ENCODE measurements at regions not wholly inside any gene's neighbourhood (a gene's known extent, or its start where the extent isn't known, plus 50 kb on each side); places are given as distances from the start of the nearest gene placed in this dataset.
"Not testable (repeated sequence)": the region's sequence is repeated elsewhere in the genome, so short reads cannot be mapped to it uniquely, and the experiment has no call there.

DNA sequence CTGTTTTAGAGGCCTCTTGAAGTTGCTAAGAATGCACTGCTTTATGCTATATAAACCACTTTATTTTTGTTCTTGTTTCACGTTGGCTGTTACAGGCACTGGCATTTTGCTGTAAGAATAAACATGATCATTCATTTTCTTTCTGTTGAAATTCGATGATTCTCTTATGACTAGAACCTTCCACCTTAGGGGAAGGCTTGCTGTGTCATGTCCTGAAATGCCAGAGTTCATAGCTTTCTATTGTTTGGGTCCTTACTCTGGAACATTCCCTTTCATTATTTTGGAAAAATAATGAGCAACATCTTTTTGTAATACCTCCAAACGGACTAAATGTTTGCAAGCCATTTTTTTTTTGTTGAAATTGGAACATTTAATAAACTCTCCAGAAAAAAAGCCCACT lies 495.1 kb upstream of the POT1 start:
- no peaks in the 10 kb centered on the region for H3K27me3 ChIP-seq (replicated peaks; ENCODE audit: insufficient read depth)
- no peaks in the 10 kb centered on the region for H3F3A ChIP-seq (ENCODE audit: insufficient read depth)
- no peaks in the 10 kb centered on the region for H3K36me3 ChIP-seq (ENCODE audit: low read depth)
- H3K9me3 ChIP-seq (ENCODE audit: low read depth): no peaks in the 10 kb centered on the region
- H2AFZ ChIP-seq: no peak overlapping the region
- no peak for DNase-seq
- H3K4me3 ChIP-seq: no peak overlapping the region
- no peaks in the 10 kb centered on the region for H3K4me1 ChIP-seq (ENCODE audit: insufficient read depth)
- no peak overlapping the region for H3K27ac ChIP-seq
- H3K9me2 ChIP-seq (ENCODE audit: insufficient read depth): no peaks in the 10 kb centered on the region
- WGBS, 2 experiments (ENCODE audit: low coverage in 1 of 2, low lambda C conversion rate in 2 of 2, missing lambda C conversion rate in 2 of 2): 0 to 4% methylated on average over 3 of the region's 3 CpGs
- no peak for TF ChIP-seq EZH2phosphoT487 (IDR thresholded peaks at IDR 0.05; ENCODE audit: insufficient read depth, low read depth)
- TF ChIP-seq EZH2 (IDR thresholded peaks at IDR 0.05; ENCODE audit: insufficient read depth, poor library complexity, severe bottlenecking): no peak
- no peaks in the 10 kb centered on the region for H3K79me2 ChIP-seq (ENCODE audit: insufficient read depth)
- H3K4me2 ChIP-seq (ENCODE audit: unreplicated experiment): no peak overlapping the region
- in situ Hi-C loops (cut with MboI): no loop called here
- H3K9ac ChIP-seq: no peak overlapping the region
- no peaks in the 10 kb centered on the region for H4K20me1 ChIP-seq (ENCODE audit: insufficient read depth)

DNA sequence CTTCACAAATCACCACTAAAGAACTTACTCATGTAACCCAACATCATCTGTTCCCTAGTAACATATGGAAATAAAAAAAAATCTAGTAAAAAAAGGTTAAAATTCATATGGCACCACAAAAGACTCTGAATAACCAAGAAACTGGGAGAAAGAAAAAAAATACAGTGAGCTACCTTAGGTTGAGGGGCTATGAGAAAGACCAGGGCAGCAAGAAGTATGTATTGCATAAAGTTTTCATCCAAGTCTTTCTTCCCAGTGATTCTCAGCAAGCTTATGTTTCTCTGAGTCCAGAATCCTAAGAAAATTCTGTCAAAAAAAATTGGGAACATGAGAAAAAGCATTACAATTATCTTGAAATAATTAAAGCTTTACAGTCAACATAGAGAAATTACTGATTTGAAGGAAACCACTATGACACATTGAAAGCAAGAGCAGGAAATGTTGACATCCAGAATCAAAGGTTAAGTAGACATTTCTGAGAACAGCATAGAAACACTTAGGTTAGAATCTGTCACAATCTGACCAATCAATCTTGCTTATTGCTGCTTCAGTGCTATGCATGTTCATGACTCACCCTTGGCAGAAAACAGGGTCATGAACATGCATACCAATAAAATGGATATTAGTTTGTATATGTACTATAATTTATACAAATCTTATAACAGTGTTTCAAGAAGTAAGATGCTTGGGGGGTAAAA lies 494.0 kb upstream of the POT1 start:
- H3K79me2 ChIP-seq (ENCODE audit: insufficient read depth): no peaks in the 10 kb centered on the region
- no peak overlapping the region for H2AFZ ChIP-seq
- H3K4me3 ChIP-seq: no peak overlapping the region
- H3K27me3 ChIP-seq (replicated peaks; ENCODE audit: insufficient read depth): no peaks in the 10 kb centered on the region
- no peak for DNase-seq
- no peaks in the 10 kb centered on the region for H4K20me1 ChIP-seq (ENCODE audit: insufficient read depth)
- H3K4me1 ChIP-seq (ENCODE audit: insufficient read depth): no peaks in the 10 kb centered on the region
- no peaks in the 10 kb centered on the region for H3K9me3 ChIP-seq (ENCODE audit: low read depth)
- no peaks in the 10 kb centered on the region for H3F3A ChIP-seq (ENCODE audit: insufficient read depth)
- H3K9ac ChIP-seq: no peak overlapping the region
- H3K36me3 ChIP-seq (ENCODE audit: low read depth): no peaks in the 10 kb centered on the region
- TF ChIP-seq EZH2 (IDR thresholded peaks at IDR 0.05; ENCODE audit: insufficient read depth, poor library complexity, severe bottlenecking) (no peak), EZH2phosphoT487 (IDR thresholded peaks at IDR 0.05; ENCODE audit: insufficient read depth, low read depth) (no peak)
- no peaks in the 10 kb centered on the region for H3K9me2 ChIP-seq (ENCODE audit: insufficient read depth)
- no peak overlapping the region for H3K27ac ChIP-seq
- no peak overlapping the region for H3K4me2 ChIP-seq (ENCODE audit: unreplicated experiment)
- in situ Hi-C loops (cut with MboI): no loop called here

DNA sequence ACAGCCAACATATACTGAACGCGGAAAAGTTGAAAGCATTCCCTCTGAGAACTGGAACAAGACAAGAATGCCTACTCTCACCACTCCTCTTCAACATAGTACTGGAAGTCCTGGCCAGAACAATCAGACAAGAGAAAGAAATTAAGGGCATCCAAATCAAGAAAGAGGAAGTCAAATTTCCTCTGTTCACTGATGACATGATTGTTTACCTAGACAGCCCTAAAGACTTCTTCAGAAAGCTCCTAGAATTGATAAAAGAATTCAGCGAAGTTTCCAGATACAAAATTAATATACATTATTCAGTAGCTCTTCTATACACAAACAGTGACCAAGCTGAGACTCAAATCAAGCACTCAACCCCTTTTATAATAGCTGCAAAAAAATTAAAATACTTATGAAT lies 491.8 kb upstream of the POT1 start:
- 43 to 49% methylated on average over 3 of the region's 3 CpGs for WGBS, 2 experiments (ENCODE audit: low coverage in 1 of 2, low lambda C conversion rate in 2 of 2, missing lambda C conversion rate in 2 of 2)
- not testable (repeated sequence) for H3K4me2 ChIP-seq (ENCODE audit: unreplicated experiment); DNase-seq

DNA sequence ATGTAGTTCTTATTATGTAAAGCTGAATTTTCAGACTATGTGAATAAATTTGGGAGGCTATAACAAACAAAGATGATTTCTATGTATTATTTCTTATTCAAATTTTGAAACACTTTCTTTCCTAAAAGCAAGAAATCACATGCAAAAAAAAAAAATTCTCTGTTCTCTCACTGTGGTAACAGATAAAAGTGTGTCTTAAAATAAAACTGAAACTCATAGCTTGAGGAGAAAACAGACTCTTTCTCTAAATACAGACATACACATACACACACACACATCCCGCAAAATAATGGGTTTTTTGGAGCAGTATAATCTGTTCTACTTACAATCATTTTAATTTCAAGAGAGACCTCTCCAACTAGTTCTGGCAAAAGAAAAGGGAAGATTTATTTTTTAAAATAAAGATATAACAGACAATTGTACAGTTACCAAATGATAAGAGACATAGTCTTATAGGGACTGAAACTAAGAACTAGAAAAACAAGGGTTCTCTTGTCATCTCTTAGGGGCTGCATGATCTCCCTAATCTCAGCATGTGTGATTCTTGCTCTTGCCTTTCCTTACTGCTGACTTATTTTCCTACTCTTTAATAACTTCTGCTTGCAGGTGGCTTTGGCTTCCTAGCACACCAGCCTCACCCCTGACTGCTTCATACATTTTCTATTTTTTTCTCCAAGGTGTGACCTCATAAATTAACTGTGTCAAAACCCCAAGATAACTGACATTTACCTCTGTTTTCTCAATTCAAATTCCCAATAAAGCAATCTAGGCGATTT lies 483.5 kb upstream of the POT1 start:
- no peak overlapping the region for H3K9ac ChIP-seq
- TF ChIP-seq EZH2phosphoT487 (IDR thresholded peaks at IDR 0.05; ENCODE audit: insufficient read depth, low read depth) (no peak), EZH2 (IDR thresholded peaks at IDR 0.05; ENCODE audit: insufficient read depth, poor library complexity, severe bottlenecking) (no peak)
- no peaks in the 10 kb centered on the region for H3F3A ChIP-seq (ENCODE audit: insufficient read depth)
- no peaks in the 10 kb centered on the region for H3K9me3 ChIP-seq (ENCODE audit: low read depth)
- no peaks in the 10 kb centered on the region for H3K36me3 ChIP-seq (ENCODE audit: low read depth)
- no peak overlapping the region for H3K4me3 ChIP-seq
- WGBS, 2 experiments (ENCODE audit: low coverage in 1 of 2, low lambda C conversion rate in 2 of 2, missing lambda C conversion rate in 2 of 2): 11 to 15% methylated on average over 2 of the region's 2 CpGs
- DNase-seq: no peak
- no peaks in the 10 kb centered on the region for H3K27me3 ChIP-seq (replicated peaks; ENCODE audit: insufficient read depth)
- no peaks in the 10 kb centered on the region for H3K9me2 ChIP-seq (ENCODE audit: insufficient read depth)
- no peaks in the 10 kb centered on the region for H3K79me2 ChIP-seq (ENCODE audit: insufficient read depth)
- H3K4me2 ChIP-seq (ENCODE audit: unreplicated experiment): no peak overlapping the region
- H3K27ac ChIP-seq: no peak overlapping the region
- H4K20me1 ChIP-seq (ENCODE audit: insufficient read depth): no peaks in the 10 kb centered on the region
- in situ Hi-C loops (cut with MboI): no loop called here
- no peaks in the 10 kb centered on the region for H3K4me1 ChIP-seq (ENCODE audit: insufficient read depth)
- no peak overlapping the region for H2AFZ ChIP-seq

More for the DNA sequence above, 491.8 kb upstream of the POT1 start:
- H3K27me3 ChIP-seq (replicated peaks; ENCODE audit: insufficient read depth); H3K79me2 ChIP-seq (ENCODE audit: insufficient read depth); in situ Hi-C loops (cut with MboI); H3K27ac ChIP-seq; H3K9me3 ChIP-seq (ENCODE audit: low read depth); H3K4me1 ChIP-seq (ENCODE audit: insufficient read depth); H3K9me2 ChIP-seq (ENCODE audit: insufficient read depth); H4K20me1 ChIP-seq (ENCODE audit: insufficient read depth); H3K9ac ChIP-seq; H3K36me3 ChIP-seq (ENCODE audit: low read depth); H3K4me3 ChIP-seq; H2AFZ ChIP-seq; H3F3A ChIP-seq (ENCODE audit: insufficient read depth): not testable (repeated sequence)
